SK-N-SH (cell line): ENCODE measurements at regions not wholly inside any gene's neighbourhood (a gene's known extent, or its start where the extent isn't known, plus 50 kb on each side); places are given as distances from the start of the nearest gene placed in this dataset.

ENCODE experiments used
- CTCF ChIA-PET: fragments of 300-600, 350-600 bp; formaldehyde crosslinking; extraction: SDS; loops from one replicate; lab custom pipeline; 2021; lab: Yijun Ruan, JAX
- POLR2A ChIA-PET: fragments of 350-600 bp; sonication (Branson Sonifier 250); formaldehyde crosslinking; extraction: SDS; loops from one replicate; lab custom pipeline; 2020; ENCODE audit warnings: antibody characterized with exemption, inconsistent platforms; lab: Yijun Ruan, JAX
- DNase-seq: peaks from one replicate; pipeline ENCODE4 v3.0.0; 2012
- H2AFZ ChIP-seq: fragments of 200-600 bp; sonication (generic); 2 replicates; pipeline ENCODE4 v1.8.1; 2016; ENCODE audit warnings: antibody characterized with exemption, mild to moderate bottlenecking, low read depth
- H3F3A ChIP-seq: fragments of 200-600 bp; sonication (generic); replicated peaks from 2 replicates; pipeline ENCODE3; 2016; ENCODE audit warnings: antibody characterized with exemption, mild to moderate bottlenecking; ENCODE audit not compliant: insufficient read depth
- H3K27ac ChIP-seq, 2 experiments: fragments of 200-500 bp in 1 of 2; fragments of 200-600 bp in 1 of 2; sonication (Bioruptor generic) in 1 of 2; sonication (generic), shearing (Covaris generic) in 1 of 2; 2 replicates each; pipeline versions ENCODE4 v1.5.1 to v1.6.1; 2014 to 2016; ENCODE audit warnings: low read depth in 2 of 2, inconsistent platforms in 1 of 2, low read length in 1 of 2, mild to moderate bottlenecking in 1 of 2, mixed read lengths in 1 of 2
- H3K27me3 ChIP-seq: fragments of 200-600 bp; sonication (generic), shearing (Covaris generic); 2 replicates; pipeline ENCODE4 v1.6.1; 2016; ENCODE audit warnings: mixed run types; ENCODE audit not compliant: insufficient read depth
- H3K36me3 ChIP-seq, 2 experiments: fragments of 200-500 bp in 1 of 2; fragments of 200-600 bp in 1 of 2; sonication (Bioruptor generic) in 1 of 2; sonication (generic) in 1 of 2; replicated peaks in 1 of 2; 2 replicates each; pipeline versions ENCODE3 to v1.5.1; 2014 to 2016; ENCODE audit warnings: low read length in 1 of 2, mild to moderate bottlenecking in 1 of 2; ENCODE audit not compliant: insufficient read depth in 2 of 2, control insufficient read depth in 1 of 2
- H3K4me1 ChIP-seq, 2 experiments: fragments of 200-500 bp in 1 of 2; fragments of 200-600 bp in 1 of 2; sonication (Bioruptor generic) in 1 of 2; sonication (generic), shearing (Covaris generic) in 1 of 2; 2 replicates each; pipeline versions ENCODE4 v1.5.1 to v1.6.1; 2014 to 2016; ENCODE audit warnings: low read depth in 1 of 2, low read length in 1 of 2, mixed run types in 1 of 2; ENCODE audit not compliant: insufficient read depth in 2 of 2, control insufficient read depth in 1 of 2
- H3K4me2 ChIP-seq: fragments of 200-600 bp; sonication (generic), shearing (Covaris generic); 2 replicates; pipeline ENCODE4 v1.6.1; 2017; ENCODE audit warnings: mixed run types
- H3K4me3 ChIP-seq, 2 experiments: fragments of 200-500 bp in 1 of 2; fragments of 200-600 bp in 1 of 2; sonication (Bioruptor generic) in 1 of 2; sonication (generic), shearing (Covaris generic) in 1 of 2; 2 replicates each; pipeline versions ENCODE4 v1.5.1 to v1.8.1; 2014 to 2016; ENCODE audit warnings: low read depth in 2 of 2, inconsistent platforms in 1 of 2, low read length in 1 of 2, mild to moderate bottlenecking in 1 of 2, mixed read lengths in 1 of 2, moderate library complexity in 1 of 2
- H3K79me2 ChIP-seq: fragments of 200-600 bp; sonication (generic); 2 replicates; pipeline ENCODE4 v1.8.1; 2017; ENCODE audit warnings: mild to moderate bottlenecking; ENCODE audit not compliant: insufficient read depth
- H3K9ac ChIP-seq: fragments of 200-600 bp; sonication (generic); 2 replicates; pipeline ENCODE4 v1.6.1; 2017; ENCODE audit warnings: mixed run types
- H3K9me2 ChIP-seq: fragments of 200-600 bp; sonication (generic); 2 replicates; pipeline ENCODE4 v1.6.1; 2017; ENCODE audit warnings: mixed run types
- H3K9me3 ChIP-seq: fragments of 200-600 bp; sonication (generic); 2 replicates; pipeline ENCODE4 v1.6.1; 2017; ENCODE audit warnings: mixed run types, mild to moderate bottlenecking, moderate library complexity
- H4K20me1 ChIP-seq: fragments of 200-600 bp; sonication (generic); 2 replicates; pipeline ENCODE4 v1.6.1; 2017; ENCODE audit warnings: mild to moderate bottlenecking, mixed run types; ENCODE audit not compliant: insufficient read depth
- CHD2 ChIP-seq: fragments of 150-350 bp; IDR thresholded peaks from 2 replicates; pipeline ENCODE4 v1.6.1; 2018; ENCODE audit warnings: low read length; ENCODE audit not compliant: partially characterized antibody
- EP300 ChIP-seq, 2 experiments: IDR thresholded peaks; 2 replicates each; pipeline versions ENCODE4 v1.4.0 to v1.6.1; 2012; ENCODE audit warnings: borderline replicate concordance in 1 of 2, low read depth in 1 of 2, low read length in 1 of 2
- FOSL2 ChIP-seq: IDR thresholded peaks from 2 replicates; pipeline ENCODE4 v1.4.0; 2012; ENCODE audit warnings: low read depth, mild to moderate bottlenecking, moderate library complexity, borderline replicate concordance
- MEF2A ChIP-seq: IDR thresholded peaks from 2 replicates; pipeline ENCODE4 v1.4.0; 2012; ENCODE audit warnings: low read depth, borderline replicate concordance
- POLR2AphosphoS5 ChIP-seq: IDR thresholded peaks from 2 replicates; pipeline ENCODE4 v1.6.1; 2012; ENCODE audit warnings: low read depth, low read length
- RAD21 ChIP-seq: IDR thresholded peaks from 2 replicates; pipeline ENCODE4 v1.6.1; 2012; ENCODE audit warnings: mild to moderate bottlenecking, low read length
- RFX5 ChIP-seq: IDR thresholded peaks from 2 replicates; pipeline ENCODE4 v1.6.1; 2012; ENCODE audit warnings: mild to moderate bottlenecking, improper control_type of control experiment, low read length
- RXRA ChIP-seq: IDR thresholded peaks from 2 replicates; pipeline ENCODE4 v1.4.0; 2012; ENCODE audit warnings: low read depth, mild to moderate bottlenecking, borderline replicate concordance
- TAF1 ChIP-seq: IDR thresholded peaks from 2 replicates; pipeline ENCODE4 v1.6.1; 2012; ENCODE audit warnings: low read depth, mild to moderate bottlenecking, low read length, moderate library complexity, borderline replicate concordance
- WGBS: methylation state at CpG from one replicate; pipeline ENCODE4 v1.1.6; 2017; ENCODE audit warnings: low lambda C conversion rate; 5-methylcytosine and 5-hydroxymethylcytosine counted together
- TF ChIP-seq, protein P1 (sequence below): IDR thresholded peaks from 2 replicates; pipeline ENCODE4 v1.4.0; 2012; ENCODE audit warnings: low read depth, borderline replicate concordance
- TF ChIP-seq, protein P2 (sequence below): fragments of 150-350 bp; IDR thresholded peaks from 2 replicates; pipeline ENCODE4 v1.6.1; 2016; ENCODE audit warnings: mild to moderate bottlenecking, low read depth, low read length
- TF ChIP-seq, protein P3 (sequence below): fragments of 200-600 bp; sonication (generic); IDR thresholded peaks from 2 replicates; pipeline ENCODE4 v1.6.1; 2017; ENCODE audit warnings: antibody characterized with exemption, mild to moderate bottlenecking, moderate library complexity
- TF ChIP-seq, protein P4 (sequence below): IDR thresholded peaks from 2 replicates; pipeline ENCODE4 v1.4.0; 2012; ENCODE audit warnings: low read depth

DNA sequence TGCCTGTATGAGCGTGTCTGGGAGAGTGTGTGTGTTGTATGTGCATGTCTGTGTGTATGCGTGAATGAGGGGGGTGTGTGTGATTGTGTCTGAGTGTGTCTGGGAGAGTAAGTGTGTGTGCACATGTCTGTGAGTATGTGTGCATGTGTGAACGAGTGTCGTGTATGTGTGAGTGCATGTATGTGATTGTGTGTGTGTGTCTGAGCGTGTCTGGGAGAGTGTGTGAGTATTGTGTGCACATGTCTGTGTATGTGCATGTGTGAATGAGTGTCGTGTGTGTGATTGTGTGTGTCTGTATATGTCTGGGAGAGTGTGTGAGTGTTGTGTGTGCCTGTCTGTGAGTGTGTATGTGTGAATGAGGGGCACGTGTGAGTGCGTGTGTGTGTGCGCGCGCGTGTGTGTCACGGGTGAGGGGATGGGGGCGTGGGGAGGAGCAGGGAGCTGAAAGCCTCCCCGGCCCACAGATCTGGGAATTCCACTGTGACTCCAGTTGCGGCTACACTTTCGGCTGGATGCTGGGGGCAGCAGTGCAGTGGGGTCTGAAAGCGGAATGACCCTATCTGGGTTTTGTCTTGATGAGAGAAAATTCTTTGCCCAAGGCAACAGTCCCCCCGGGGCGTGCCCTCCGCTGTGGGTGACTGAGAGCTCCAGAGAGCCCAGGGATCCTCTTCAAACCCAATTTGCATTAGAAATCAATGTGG lies 138.1 kb upstream of the MED13L start:
- Histone ChIP-seq H3K9me3 (no peaks in the 10 kb centered on the region), H3K27me3 (no peaks in the 10 kb centered on the region), H3K4me3 (no peak overlapping the region), H3K4me1 (peaks cover 4 to 8% of the 10 kb centered on the region in 2 experiments; a peak in 1 of 4 replicates), H3K27ac (no peak overlapping the region), H3K4me2 (no peak overlapping the region), H3K9ac (no peak overlapping the region), H2AFZ (no peak overlapping the region), H4K20me1 (no peaks in the 10 kb centered on the region), H3K79me2 (no peaks in the 10 kb centered on the region), H3K9me2 (no peaks in the 10 kb centered on the region), H3F3A (no peaks in the 10 kb centered on the region), H3K36me3 (no peaks in the 10 kb centered on the region)
- WGBS: 92% methylated on average over 21 of the region's 21 CpGs
- TF ChIP-seq RFX5 (no peak), RAD21 (no peak), MEF2A (no peak), TAF1 (no peak), EP300 (IDR thresholded peaks at IDR 0.05; ENCODE audit: borderline replicate concordance in 1 of 2, low read depth in 1 of 2, low read length in 1 of 2) (no peak), RXRA (no peak), FOSL2 (no peak)
- TF ChIP-seq, protein P1, sequence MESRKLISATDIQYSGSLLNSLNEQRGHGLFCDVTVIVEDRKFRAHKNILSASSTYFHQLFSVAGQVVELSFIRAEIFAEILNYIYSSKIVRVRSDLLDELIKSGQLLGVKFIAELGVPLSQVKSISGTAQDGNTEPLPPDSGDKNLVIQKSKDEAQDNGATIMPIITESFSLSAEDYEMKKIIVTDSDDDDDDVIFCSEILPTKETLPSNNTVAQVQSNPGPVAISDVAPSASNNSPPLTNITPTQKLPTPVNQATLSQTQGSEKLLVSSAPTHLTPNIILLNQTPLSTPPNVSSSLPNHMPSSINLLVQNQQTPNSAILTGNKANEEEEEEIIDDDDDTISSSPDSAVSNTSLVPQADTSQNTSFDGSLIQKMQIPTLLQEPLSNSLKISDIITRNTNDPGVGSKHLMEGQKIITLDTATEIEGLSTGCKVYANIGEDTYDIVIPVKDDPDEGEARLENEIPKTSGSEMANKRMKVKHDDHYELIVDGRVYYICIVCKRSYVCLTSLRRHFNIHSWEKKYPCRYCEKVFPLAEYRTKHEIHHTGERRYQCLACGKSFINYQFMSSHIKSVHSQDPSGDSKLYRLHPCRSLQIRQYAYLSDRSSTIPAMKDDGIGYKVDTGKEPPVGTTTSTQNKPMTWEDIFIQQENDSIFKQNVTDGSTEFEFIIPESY: no peak
- TF ChIP-seq, protein P2, sequence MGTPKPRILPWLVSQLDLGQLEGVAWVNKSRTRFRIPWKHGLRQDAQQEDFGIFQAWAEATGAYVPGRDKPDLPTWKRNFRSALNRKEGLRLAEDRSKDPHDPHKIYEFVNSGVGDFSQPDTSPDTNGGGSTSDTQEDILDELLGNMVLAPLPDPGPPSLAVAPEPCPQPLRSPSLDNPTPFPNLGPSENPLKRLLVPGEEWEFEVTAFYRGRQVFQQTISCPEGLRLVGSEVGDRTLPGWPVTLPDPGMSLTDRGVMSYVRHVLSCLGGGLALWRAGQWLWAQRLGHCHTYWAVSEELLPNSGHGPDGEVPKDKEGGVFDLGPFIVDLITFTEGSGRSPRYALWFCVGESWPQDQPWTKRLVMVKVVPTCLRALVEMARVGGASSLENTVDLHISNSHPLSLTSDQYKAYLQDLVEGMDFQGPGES: no peak
- no peak for DNase-seq
- CTCF ChIA-PET: interaction anchor here (0.6 kb wide), 1 partner anchor 49 kb away, joined by 3 read pairs; no protein-coding TSS in a partner anchor
- POLR2A ChIA-PET: no interaction called here

DNA sequence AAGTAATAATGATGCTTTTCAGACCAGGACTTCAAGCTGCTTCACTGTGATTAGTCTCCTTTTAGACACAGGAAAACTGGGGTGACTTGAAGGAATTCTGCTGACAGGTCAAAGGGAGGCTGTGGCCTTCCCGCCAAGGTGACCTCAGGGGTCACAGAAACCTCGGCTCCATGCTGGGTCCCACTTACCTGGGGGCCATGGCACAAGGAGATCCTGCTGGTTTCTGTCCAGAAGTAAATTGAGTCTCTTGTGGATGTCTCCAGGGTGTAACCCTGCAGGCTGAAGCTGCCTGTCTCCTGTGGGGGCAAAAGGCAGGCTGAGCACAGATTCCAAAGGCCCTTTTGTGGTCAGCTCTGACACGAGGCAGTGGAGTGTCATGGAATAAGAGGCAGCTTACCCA lies 138.7 kb upstream of the MED13L start:
- no peaks in the 10 kb centered on the region for H3K9me2 ChIP-seq
- no peaks in the 10 kb centered on the region for H3F3A ChIP-seq
- peaks cover 0 to 3% of the 10 kb centered on the region in 2 experiments; a peak in 1 of 4 replicates for H3K4me1 ChIP-seq
- no peak for TF ChIP-seq POLR2AphosphoS5
- no peak for TF ChIP-seq CHD2
- TF ChIP-seq, protein P3, sequence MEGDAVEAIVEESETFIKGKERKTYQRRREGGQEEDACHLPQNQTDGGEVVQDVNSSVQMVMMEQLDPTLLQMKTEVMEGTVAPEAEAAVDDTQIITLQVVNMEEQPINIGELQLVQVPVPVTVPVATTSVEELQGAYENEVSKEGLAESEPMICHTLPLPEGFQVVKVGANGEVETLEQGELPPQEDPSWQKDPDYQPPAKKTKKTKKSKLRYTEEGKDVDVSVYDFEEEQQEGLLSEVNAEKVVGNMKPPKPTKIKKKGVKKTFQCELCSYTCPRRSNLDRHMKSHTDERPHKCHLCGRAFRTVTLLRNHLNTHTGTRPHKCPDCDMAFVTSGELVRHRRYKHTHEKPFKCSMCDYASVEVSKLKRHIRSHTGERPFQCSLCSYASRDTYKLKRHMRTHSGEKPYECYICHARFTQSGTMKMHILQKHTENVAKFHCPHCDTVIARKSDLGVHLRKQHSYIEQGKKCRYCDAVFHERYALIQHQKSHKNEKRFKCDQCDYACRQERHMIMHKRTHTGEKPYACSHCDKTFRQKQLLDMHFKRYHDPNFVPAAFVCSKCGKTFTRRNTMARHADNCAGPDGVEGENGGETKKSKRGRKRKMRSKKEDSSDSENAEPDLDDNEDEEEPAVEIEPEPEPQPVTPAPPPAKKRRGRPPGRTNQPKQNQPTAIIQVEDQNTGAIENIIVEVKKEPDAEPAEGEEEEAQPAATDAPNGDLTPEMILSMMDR: no peak
- TF ChIP-seq, protein P4, sequence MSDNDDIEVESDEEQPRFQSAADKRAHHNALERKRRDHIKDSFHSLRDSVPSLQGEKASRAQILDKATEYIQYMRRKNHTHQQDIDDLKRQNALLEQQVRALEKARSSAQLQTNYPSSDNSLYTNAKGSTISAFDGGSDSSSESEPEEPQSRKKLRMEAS: no peak
- no peak for TF ChIP-seq MEF2A
- WGBS: 61% methylated on average over 3 of the region's 3 CpGs
- H3K9me3 ChIP-seq: no peaks in the 10 kb centered on the region
- DNase-seq: no peak
- no peak overlapping the region for H3K27ac ChIP-seq
- H3K4me2 ChIP-seq: no peak overlapping the region
- CTCF ChIA-PET: interaction anchor here (0.6 kb wide), 1 partner anchor 50 kb away, joined by 3 read pairs; no protein-coding TSS in a partner anchor
- no peak overlapping the region for H3K4me3 ChIP-seq
- H3K79me2 ChIP-seq: no peaks in the 10 kb centered on the region
- no peaks in the 10 kb centered on the region for H4K20me1 ChIP-seq
- no peaks in the 10 kb centered on the region for H3K36me3 ChIP-seq
- no peaks in the 10 kb centered on the region for H3K27me3 ChIP-seq
- no peak overlapping the region for H2AFZ ChIP-seq
- POLR2A ChIA-PET: no interaction called here
- H3K9ac ChIP-seq: no peak overlapping the region
